ENCODE measurements at regions not wholly inside any gene's neighbourhood (a gene's known extent, or its start where the extent isn't known, plus 50 kb on each side); places are given as distances from the start of the nearest gene placed in this dataset.
"Not testable (repeated sequence)": the region's sequence is repeated elsewhere in the genome, so short reads cannot be mapped to it uniquely, and the experiment has no call there.

DNA sequence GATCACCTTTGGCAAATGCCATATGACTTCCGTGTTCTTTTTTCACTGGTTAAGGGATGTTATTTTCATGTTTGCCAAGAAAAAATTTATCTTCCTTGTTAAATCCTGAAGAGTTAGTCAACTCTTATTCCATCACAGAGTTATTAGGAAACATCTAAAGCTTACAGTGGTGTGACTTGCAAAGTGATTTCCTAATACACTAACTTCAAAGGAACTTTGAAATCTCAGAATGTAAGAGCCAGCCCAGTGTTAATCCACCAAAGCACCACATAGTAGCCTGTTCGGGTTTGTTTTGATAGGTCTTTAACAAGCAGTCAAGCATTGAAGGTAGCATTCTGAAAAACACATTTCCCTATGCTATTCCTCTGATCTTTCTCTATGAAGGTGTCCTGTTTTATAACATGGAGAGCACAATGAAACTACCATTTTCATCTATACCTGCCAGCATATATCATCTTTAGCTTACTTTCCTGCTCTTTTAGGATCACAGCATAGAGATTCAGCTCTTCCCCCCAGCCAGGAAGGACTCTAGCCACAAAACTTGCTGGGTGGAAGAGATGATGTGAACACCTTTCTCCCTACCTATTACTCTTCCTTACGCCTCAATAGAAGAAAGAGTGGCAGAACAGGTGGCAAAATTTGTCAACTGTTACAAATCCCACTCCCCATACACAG is 82.4 kb upstream of the MAGI3 start:
- no peak for DNase-seq

DNA sequence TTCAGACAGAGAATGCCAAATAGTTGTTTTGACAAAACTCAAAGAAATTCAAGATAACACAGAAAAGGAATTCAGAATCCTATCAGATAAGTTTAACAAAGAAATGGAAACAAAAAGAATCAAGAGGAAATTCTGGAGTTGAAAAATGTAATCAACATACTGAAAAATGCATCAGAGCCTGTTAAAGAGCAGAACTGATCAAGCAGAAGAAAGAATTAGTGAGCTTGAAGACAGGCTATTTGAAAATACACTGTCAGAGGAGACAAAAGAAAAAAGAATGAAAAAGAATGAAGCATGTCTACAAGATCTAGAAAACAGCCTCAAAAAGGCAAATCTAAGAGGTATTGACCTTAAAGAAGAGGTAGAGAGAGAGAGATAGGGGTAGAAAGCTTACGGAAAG is 77.7 kb upstream of the MAGI3 start:
- not testable (repeated sequence) for DNase-seq

DNA sequence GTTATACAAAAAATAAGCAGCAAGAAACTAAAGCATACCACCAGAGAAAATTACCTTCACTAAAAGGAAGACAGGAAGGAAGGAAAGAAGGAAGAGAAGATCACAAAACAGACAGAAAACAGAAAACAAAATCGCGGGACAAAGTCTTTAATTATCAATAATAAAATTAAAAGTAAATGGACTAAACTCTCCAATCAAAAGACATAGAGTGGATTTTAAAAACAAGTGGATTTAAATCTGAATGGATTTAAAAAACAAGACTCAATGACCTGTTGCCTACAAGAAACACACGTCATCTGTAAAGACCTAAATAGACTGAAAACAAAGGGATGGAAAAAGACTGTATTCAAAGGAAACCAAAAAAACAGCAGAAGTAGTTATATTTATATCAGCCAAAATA is 75.7 kb upstream of the MAGI3 start:
- DNase-seq, result no peak

DNA sequence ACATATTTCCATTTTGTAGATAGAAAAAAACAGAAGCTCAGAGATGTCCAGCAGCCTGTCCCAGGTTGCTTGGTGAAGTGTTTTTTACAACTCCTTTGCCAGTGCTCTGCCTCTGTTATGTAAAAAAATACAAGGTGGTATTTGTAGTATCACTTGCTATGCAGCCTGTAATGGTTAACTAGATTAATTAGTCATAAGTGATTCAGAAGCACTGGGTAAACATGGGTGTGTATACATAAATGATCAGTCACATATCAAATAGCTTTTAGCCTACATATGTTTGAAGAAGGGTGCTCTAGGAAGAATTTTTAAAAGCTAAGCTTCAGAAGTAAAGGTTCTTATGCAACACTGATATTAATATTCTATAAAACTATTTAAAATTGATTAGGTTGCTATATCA is 70.0 kb upstream of the MAGI3 start:
- DNase-seq, result no peak

DNA sequence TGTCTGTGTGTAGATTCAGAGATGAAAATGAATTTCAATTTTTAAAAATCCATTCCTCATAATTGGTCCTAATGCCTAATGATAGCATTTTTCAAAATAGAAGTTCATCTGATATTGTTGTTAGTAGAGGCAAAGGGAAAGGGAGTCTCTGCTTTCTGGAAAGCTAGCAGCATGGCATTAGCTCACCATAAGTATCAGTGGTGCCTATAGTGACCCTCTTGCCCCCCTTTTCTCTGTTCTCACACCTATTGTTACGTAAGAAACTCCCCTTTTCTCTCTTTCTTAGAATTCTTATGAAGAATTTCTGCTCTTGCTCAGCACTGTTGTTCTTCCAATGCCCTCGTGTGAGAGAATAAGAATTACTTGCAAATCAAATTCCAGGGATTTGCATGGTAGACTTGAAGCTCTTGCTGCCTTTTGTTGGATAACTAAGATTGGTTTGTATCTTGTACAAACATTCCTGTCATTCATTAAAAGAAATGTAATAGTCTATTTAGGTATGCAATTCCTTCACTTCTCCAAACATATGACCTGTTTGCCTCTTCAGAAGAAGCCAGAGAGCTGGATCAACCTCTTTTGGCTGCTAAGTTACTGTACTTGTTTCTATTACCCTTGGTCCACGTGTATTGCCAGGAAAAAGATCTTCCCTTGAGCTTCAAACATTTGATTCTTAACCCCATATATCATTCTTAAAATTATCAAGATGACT is 69.2 kb upstream of the MAGI3 start:
- DNase-seq, result no peak

DNA sequence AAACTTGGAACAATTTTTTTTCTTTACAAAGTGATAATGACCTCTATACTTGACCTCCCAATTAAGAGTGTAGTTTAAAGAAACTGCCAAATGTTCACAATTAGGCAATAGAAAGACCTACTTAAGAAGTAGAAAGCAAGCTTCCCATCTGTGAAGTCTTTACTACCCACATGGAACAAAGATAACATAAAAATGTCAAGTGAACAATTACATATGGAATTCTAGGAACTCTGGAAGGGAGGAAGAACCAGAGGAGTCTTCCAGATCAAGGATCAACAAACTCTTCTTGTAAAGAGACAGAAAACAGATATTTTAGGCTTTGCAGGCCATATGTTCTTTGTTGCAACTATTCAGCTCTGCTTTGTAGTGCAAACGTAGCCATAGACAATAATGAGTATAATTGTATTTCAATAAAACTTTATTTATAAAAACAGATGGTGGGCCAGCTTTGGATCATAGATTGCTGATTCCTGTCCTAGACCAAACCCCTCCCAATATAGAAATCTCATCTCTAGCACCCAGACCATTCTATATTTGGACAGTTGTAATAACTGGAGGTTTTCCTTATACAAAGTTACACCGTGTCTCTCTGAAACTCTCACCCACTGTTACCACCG is 68.4 kb upstream of the MAGI3 start:
- DNase-seq, result no peak

DNA sequence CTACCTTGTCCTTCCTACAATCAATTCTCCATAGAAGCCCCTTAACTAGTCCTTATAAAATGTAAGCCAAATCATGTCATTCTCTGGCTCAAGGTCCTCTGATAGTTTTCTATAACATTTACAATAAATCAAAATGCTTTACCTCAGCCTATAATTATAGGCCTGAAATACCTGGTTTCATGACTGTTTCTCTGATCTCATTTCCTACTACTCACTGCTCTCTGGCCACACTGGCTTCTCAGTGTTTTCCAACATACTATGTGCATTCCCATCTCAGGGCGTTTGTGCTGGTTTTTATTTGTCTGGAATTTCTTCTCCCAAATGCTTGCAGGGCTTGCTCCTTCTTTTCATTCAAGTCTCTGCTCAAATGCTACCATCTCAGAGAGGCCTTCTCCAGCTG is 67.9 kb upstream of the MAGI3 start:
- DNase-seq, result no peak

DNA sequence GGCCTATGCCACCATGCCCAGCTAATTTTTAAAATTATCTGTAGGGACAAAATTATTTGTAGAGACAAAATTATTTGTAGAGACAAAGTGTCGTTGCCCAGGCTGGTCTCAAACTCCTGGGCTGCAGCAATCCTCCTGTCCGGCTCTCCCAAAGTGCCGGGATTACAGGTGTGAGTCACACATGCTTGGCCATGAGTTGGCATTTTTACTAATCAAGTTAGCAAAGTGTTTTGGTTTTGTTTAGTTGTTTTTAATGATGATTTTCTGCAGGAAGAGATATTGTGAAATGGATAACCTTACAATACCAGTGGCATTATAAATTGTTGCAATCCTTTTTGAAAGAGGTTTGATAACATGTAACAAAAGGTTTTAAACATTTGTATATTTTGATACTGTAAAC is 65.3 kb upstream of the MAGI3 start:
- no peak for DNase-seq

DNA sequence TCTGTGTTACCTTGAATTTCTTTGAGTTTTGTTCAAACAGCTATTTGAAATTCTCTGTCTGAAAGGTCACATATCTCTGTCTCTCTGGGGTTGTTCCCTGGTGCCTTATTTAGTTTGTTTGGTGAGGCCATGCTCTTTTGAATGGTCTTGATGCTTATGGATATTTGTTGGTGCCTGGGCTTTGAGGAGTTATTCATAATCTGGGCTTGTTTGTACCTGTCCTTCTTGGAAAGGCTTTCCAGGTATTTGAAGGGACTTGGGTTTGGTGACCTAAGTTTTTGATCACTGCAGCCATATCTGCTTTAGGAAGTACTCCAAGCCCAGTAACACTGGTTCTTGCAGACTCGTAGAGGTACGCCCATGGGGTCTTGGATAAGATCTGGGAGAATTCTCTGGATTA is 63.3 kb upstream of the MAGI3 start:
- no peak for DNase-seq

DNA sequence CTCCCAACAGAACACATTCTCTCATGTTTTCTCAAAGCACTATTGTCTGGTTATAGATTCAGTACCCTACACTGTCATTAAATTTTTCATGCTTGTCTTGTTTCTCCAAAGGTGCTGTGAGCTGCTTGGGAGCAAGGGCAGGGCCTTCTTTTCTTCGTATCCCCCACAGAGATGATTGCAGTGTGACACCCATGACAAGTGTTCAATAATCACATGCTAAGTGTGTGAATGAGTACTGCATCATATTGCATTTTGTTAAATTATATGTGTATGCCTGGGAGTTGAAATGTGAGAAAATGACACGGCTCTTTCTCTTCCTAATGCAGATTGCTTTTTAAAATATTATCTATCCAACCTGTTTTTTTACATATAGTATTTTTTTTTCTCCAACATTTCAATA is 57.3 kb upstream of the MAGI3 start:
- DNase-seq, result no peak

DNA sequence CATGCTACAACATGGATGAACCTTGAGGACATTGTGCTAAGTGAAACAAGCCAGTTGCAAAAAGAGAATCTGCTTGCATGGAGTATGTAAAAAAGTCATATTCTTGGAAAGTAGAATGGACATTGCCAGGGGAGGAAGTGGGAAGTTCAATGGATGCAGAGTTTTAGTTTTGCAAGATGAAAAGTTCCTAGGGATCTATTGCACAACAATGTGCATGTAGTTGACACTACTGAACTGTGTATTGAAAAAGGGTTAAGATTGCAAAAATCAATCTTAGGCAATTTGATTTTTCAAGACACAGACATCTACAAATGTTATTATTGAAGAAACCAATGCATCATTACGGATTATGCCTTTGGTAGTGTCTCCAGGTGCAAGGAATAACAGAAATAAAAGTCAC is 50.3 kb upstream of the MAGI3 start:
- DNase-seq, result no peak

Measured in hematopoietic multipotent progenitor cell treated with erythropoietin and hydrocortisone succinate and interleukin-3 and kit ligand, for 6 days (in vitro differentiated cells).